Mucosa of rectum (tissue), 2 donors: ENCODE measurements at regions not wholly inside any gene's neighbourhood (a gene's known extent, or its start where the extent isn't known, plus 50 kb on each side); places are given as distances from the start of the nearest gene placed in this dataset.

ENCODE experiments used
- H3K27ac ChIP-seq, 2 donors: one replicate each; pipeline ENCODE4 v1.7.0; 2013; ENCODE audit warnings: inconsistent platforms in 2 of 2, low read depth in 2 of 2, low read length in 2 of 2
- H3K27me3 ChIP-seq, 2 donors: one replicate each; pipeline ENCODE4 v1.7.0; 2013; ENCODE audit warnings: low read length in 2 of 2; ENCODE audit not compliant: control insufficient read depth in 2 of 2, insufficient read depth in 2 of 2
- H3K36me3 ChIP-seq, 2 donors: one replicate each; pipeline ENCODE4 v1.7.0; 2013; ENCODE audit warnings: low read length in 2 of 2; ENCODE audit not compliant: control insufficient read depth in 2 of 2, insufficient read depth in 2 of 2
- H3K4me1 ChIP-seq, 2 donors: one replicate each; pipeline ENCODE4 v1.7.0; 2013; ENCODE audit warnings: low read length in 2 of 2, mild to moderate bottlenecking in 1 of 2; ENCODE audit not compliant: control insufficient read depth in 2 of 2, insufficient read depth in 2 of 2
- H3K4me3 ChIP-seq, 2 donors: one replicate each; pipeline ENCODE4 v1.7.0; 2013; ENCODE audit warnings: low read length in 2 of 2
- H3K9ac ChIP-seq, 2 donors: one replicate each; pipeline ENCODE4 v1.7.0; 2013; ENCODE audit warnings: low read length in 2 of 2, low read depth in 1 of 2, mild to moderate bottlenecking in 1 of 2
- H3K9me3 ChIP-seq, 2 donors: one replicate each; pipeline ENCODE4 v1.7.0; 2013; ENCODE audit warnings: low read length in 2 of 2; ENCODE audit not compliant: control insufficient read depth in 2 of 2
- donor health status: healthy.
- donor health status: Normal muscosa, but diverticular disease.

DNA sequence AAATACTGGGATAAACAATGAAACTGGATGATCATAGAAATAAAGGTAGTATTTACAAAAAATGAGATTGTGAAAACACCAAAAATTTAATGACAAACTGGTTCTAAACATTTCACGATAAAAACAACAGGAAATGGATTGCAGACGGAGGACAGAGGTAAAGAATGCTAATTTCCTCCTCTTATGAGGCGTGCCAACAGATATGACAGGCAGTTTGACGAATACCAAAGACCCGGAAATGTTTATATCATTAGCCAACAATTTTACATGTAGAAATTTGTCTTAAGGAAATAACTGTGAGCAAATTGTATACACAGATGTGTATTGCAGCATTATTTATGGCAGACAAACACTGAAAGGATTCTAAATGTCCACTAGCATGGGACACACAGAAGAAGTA is 162.0 kb upstream of the MGMT start:
- Histone ChIP-seq H3K36me3 (no peaks in the 10 kb centered on the region), H3K4me3 (no peak overlapping the region), H3K27ac (no peak overlapping the region), H3K27me3 (no peaks in the 10 kb centered on the region), H3K4me1 (no peaks in the 10 kb centered on the region), H3K9me3 (no peaks in the 10 kb centered on the region), H3K9ac (no peak overlapping the region)

DNA sequence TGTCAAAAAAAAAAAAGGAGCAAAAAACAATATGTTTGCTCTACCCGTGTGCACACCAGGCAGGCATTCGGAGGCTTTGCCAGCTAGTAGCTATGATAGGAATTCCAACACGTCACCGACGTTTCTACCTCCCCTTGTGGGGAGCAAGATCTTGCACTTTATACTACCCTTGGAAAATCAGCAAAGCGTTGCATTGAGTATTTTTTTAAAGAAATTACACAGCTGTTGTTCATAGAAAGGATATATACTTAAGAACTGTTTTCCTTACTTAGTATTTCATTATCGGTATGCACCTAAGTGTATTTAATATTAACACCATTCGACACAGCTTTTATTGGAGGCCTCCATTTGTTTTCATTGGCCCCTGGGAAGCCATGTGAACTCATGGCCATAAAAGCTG is 159.9 kb upstream of the MGMT start:
- H3K9me3 ChIP-seq = no peaks in the 10 kb centered on the region
- H3K27me3 ChIP-seq = no peaks in the 10 kb centered on the region
- H3K36me3 ChIP-seq = no peaks in the 10 kb centered on the region
- no peak overlapping the region for H3K9ac ChIP-seq
- no peaks in the 10 kb centered on the region for H3K4me1 ChIP-seq
- H3K4me3 ChIP-seq = no peak overlapping the region
- H3K27ac ChIP-seq = no peak overlapping the region

DNA sequence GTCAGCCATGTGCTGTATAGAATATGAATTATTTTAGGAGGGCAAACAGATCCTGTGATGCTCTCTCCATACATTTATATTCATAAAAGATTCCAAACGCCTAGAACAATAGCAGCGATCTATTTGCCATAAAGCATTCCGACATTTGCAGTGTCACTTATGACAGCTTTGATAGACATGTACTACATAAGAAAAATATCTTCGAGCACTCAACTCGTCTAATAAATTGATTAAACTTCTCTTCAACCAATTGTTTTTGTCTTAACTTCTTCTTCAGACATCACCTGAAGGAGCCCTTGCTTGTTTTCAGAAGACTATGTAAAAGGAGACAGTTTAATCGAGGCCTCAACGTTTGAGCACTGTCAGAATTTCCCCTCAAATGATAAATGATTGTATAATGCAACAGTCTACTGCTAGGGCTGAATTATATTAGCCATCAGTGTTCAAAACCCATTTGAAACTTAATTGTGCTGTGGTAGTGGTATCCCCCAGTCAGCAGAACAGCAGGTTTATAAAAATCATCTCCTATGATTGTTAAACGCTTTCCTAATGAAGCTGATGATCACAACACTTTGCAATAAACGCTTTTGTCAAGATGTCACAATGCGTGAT is 158.0 kb upstream of the MGMT start:
- Histone ChIP-seq H3K9ac (no peak overlapping the region), H3K9me3 (no peaks in the 10 kb centered on the region), H3K4me1 (no peaks in the 10 kb centered on the region), H3K4me3 (no peak overlapping the region), H3K36me3 (no peaks in the 10 kb centered on the region), H3K27me3 (no peaks in the 10 kb centered on the region), H3K27ac (no peak overlapping the region)

DNA sequence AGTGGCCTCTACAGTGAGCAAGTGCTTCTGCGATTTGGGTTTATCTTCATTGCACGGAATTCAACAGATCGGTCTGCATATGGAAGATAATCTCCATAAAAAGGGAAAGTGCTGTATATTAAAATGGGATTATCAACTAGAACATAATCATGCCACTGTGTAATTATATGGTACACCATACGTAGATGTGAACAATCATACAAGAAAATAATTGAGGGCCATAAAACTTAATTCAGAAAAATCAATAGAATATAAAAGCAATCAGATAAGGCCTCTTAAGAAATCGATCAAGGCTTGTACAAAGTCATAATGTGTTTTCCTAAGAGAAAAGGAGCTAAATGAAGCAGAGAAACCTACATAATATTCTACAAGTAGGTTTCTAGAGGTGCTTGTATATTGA is 157.5 kb upstream of the MGMT start:
- no peak overlapping the region for H3K9ac ChIP-seq
- H3K9me3 ChIP-seq = no peaks in the 10 kb centered on the region
- no peak overlapping the region for H3K27ac ChIP-seq
- no peaks in the 10 kb centered on the region for H3K4me1 ChIP-seq
- no peaks in the 10 kb centered on the region for H3K27me3 ChIP-seq
- H3K36me3 ChIP-seq = no peaks in the 10 kb centered on the region
- H3K4me3 ChIP-seq = no peak overlapping the region

DNA sequence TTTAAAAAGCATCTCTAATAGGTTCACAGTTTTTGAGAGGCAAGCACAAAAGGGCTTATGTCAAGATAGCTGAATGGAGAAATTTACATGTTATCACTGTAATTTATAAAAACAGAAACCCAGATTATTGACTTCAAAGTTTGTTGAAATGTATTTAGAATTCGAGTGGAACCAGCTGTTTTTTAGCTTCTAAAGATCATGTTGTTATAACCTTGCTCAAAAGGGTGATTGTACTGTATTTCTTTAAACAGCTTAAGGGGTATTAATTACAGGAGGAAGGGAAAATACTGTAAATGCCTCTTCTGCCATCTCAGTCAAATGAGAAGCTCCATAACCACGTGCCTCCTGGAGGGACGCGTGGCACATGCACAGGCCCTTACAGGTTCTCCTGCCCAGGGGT is 156.2 kb upstream of the MGMT start:
- H3K9ac ChIP-seq = no peak overlapping the region
- no peak overlapping the region for H3K27ac ChIP-seq
- H3K4me3 ChIP-seq = no peak overlapping the region
- no peaks in the 10 kb centered on the region for H3K4me1 ChIP-seq
- no peaks in the 10 kb centered on the region for H3K36me3 ChIP-seq
- no peaks in the 10 kb centered on the region for H3K27me3 ChIP-seq
- no peaks in the 10 kb centered on the region for H3K9me3 ChIP-seq

DNA sequence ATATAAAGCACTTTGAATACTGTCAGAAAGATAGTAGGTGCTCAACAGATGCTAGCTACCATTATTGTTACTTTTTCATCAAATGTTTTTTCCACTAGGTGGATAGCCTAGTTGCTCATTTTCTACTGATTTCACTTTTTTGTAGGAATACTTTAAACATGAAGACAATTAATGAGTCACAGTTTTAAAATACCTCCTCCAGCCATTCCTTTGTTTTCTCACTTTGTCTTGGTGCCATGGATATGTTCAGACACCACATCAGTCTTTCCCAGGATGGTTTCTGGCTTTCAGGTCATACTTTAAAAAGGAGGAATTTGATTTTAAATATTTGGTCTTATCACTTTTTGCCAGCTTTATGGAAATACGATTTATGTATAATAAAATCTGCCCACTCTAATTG is 147.1 kb upstream of the MGMT start:
- H3K4me3 ChIP-seq = no peak overlapping the region
- H3K9ac ChIP-seq = no peak overlapping the region
- no peak overlapping the region for H3K27ac ChIP-seq
- no peaks in the 10 kb centered on the region for H3K9me3 ChIP-seq
- H3K27me3 ChIP-seq = no peaks in the 10 kb centered on the region
- H3K36me3 ChIP-seq = no peaks in the 10 kb centered on the region
- no peaks in the 10 kb centered on the region for H3K4me1 ChIP-seq

DNA sequence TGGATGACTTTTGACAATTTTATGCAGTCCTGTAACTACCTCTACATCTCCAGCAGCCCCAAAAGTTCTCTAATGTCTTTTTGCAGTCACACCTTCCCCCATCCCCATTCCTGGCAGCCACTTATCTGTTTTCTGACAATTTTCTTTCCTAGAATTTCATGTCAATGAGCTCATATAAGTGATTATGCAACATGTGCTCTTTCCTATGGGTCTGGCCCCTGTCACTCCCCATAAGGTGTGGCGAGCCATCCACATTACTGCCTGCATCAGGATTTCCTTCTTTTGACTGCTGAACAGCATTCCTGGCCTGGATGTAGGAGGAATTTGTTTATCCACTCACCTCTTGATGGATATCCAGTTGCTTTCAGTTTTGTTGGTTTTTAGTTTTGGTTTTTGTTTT is 146.7 kb upstream of the MGMT start:
- Histone ChIP-seq H3K4me1 (no peaks in the 10 kb centered on the region), H3K4me3 (no peak overlapping the region), H3K9me3 (no peaks in the 10 kb centered on the region), H3K27me3 (no peaks in the 10 kb centered on the region), H3K36me3 (no peaks in the 10 kb centered on the region), H3K27ac (no peak overlapping the region), H3K9ac (no peak overlapping the region)

DNA sequence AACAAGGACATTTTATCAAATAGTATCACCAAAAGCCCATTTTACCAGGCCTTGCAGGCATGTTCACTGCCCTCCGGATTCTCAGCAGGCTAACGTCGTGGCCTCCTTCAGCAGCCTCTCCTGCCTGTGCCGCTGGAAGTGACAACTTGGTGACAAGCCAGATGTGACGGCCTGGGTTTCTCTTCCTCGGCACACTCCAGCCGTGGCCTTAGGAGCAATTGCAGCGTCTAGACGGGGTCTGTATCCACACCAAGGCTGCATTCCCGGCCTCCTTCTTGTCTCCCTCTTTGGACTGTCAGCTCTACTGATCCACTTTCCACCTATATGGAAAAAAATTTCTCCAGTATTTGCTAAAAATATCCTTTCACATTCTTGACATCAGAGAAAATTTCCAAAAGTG is 145.3 kb upstream of the MGMT start:
- Histone ChIP-seq H3K27me3 (no peaks in the 10 kb centered on the region), H3K9ac (no peak overlapping the region), H3K4me1 (no peaks in the 10 kb centered on the region), H3K27ac (no peak overlapping the region), H3K36me3 (no peaks in the 10 kb centered on the region), H3K9me3 (no peaks in the 10 kb centered on the region), H3K4me3 (no peak overlapping the region)

DNA sequence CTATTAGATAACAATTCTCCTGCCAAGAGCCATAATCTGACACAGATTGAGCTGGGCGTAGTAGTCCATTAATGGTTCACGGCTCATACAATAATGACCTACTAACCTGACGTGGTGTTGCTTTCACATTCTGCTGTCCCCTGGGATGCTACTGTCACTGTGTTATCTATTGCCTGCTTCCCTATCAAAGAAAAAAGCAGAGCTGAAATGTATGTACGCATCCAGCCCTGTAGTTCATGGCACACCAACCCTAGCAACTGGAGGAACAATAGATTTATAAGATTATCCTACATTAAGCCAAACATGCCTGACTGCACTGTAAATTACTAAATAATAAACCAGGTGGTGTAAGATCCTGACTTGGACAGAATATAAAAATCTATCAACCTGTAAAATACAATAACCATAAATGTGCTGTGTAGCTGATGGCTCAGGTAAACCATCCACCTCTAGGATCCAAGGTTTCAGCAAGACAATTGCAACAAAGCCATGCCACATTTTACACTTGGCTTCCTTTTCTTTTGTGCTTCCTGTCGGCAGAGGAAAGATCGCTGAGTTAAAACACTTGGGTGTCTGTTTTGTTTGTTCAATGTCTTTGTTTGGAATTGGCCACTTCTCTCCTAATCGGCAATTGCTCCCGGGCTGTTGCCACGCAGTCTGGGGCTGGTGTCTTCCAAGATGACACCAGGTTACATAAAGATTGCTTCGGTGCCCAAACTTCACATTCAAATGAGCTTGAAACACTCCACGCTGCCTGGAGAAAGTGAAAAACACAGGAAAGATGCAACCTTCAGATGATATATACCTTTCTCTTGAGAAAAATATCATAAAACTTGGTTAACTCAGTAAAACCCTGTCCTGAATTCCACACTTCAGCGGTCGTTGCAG is 143.9 kb upstream of the MGMT start:
- Histone ChIP-seq H3K9me3 (no peaks in the 10 kb centered on the region), H3K27me3 (no peaks in the 10 kb centered on the region), H3K4me1 (no peaks in the 10 kb centered on the region), H3K36me3 (no peaks in the 10 kb centered on the region), H3K4me3 (no peak overlapping the region), H3K9ac (no peak overlapping the region), H3K27ac (no peak overlapping the region)

DNA sequence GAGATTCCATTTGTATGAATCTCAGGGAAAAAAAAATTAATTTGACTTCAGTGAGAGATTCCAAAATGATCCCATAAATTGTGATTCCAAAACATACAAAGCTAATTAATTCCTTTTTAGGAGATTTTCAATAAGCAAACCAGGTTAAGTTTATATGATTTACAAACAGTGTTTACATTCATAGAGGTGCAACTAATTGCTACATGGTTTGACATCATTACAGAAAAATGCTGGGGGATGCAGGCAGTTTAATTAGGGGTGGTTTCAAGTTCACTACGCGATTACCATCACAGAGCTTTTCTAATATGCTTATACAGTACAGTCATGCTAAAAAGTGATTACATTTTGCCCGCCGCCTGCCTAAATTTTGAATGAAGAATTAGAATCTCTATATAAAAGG is 143.2 kb upstream of the MGMT start:
- no peaks in the 10 kb centered on the region for H3K36me3 ChIP-seq
- H3K27ac ChIP-seq = no peak overlapping the region
- no peaks in the 10 kb centered on the region for H3K4me1 ChIP-seq
- H3K9ac ChIP-seq = no peak overlapping the region
- H3K9me3 ChIP-seq = no peaks in the 10 kb centered on the region
- H3K27me3 ChIP-seq = no peaks in the 10 kb centered on the region
- no peak overlapping the region for H3K4me3 ChIP-seq
